Activated gamma-delta T cell treated with Interleukin-2 at 50 U/mL for 16 hours (primary cell): ENCODE measurements at regions not wholly inside any gene's neighbourhood (a gene's known extent, or its start where the extent isn't known, plus 50 kb on each side); places are given as distances from the start of the nearest gene placed in this dataset.
A peak's percentile ranks its signal among the peaks of the same experiment; 100 is the strongest.
"Not testable (repeated sequence)": the region's sequence is repeated elsewhere in the genome, so short reads cannot be mapped to it uniquely, and the experiment has no call there.

ENCODE experiments used
- DNase-seq: peaks from one replicate; pipeline ENCODE4 v3.0.0-alpha.2; 2020

- DNase-seq: no peak
Measured at GRCh38 chr17:21517538-21518293, 141.6 kb downstream of the KCNJ12 start.

GRCh38 chr17:21522755-21523336, 146.7 kb downstream of the KCNJ12 start:
- DNase-seq: no peak

- DNase-seq: no peak
Measured at GRCh38 chr17:21523497-21524210, 147.5 kb downstream of the KCNJ12 start.

- no peak for DNase-seq
Measured at GRCh38 chr17:21524211-21524591, 148.0 kb downstream of the KCNJ12 start.

GRCh38 chr17:21525464-21526130, 149.4 kb downstream of the KCNJ12 start:
- no peak for DNase-seq

- no peak for DNase-seq
Measured at GRCh38 chr17:21528031-21528695, 152.0 kb downstream of the KCNJ12 start.

- no peak for DNase-seq
Measured at GRCh38 chr17:21530311-21530710, 154.2 kb downstream of the KCNJ12 start.

- no peak for DNase-seq
Measured at GRCh38 chr17:21530841-21531240, 154.7 kb downstream of the KCNJ12 start.

- no peak for DNase-seq
Measured at GRCh38 chr17:21532763-21533385, 156.7 kb downstream of the KCNJ12 start.

GRCh38 chr17:21535686-21536375, 156.5 kb upstream of the KCNJ18 start:
- DNase-seq: no peak

- DNase-seq: no peak
Measured at GRCh38 chr17:21537302-21537701, 155.0 kb upstream of the KCNJ18 start.

- DNase-seq: no peak
Measured at GRCh38 chr17:21538615-21539014, 153.7 kb upstream of the KCNJ18 start.

- DNase-seq: no peak
Measured at GRCh38 chr17:21539146-21539545, 153.2 kb upstream of the KCNJ18 start.

- no peak for DNase-seq
Measured at GRCh38 chr17:21540502-21540901, 151.8 kb upstream of the KCNJ18 start.

GRCh38 chr17:21542070-21542469, 150.3 kb upstream of the KCNJ18 start:
- no peak for DNase-seq

- DNase-seq: no peak
Measured at GRCh38 chr17:21542991-21543390, 149.3 kb upstream of the KCNJ18 start.

- no peak for DNase-seq
Measured at GRCh38 chr17:21545064-21545463, 147.3 kb upstream of the KCNJ18 start.

- DNase-seq: no peak
Measured at GRCh38 chr17:21548236-21548635, 144.1 kb upstream of the KCNJ18 start.

- DNase-seq: no peak
Measured at GRCh38 chr17:21549107-21549687, 143.1 kb upstream of the KCNJ18 start.

GRCh38 chr17:21550031-21550430, 142.3 kb upstream of the KCNJ18 start:
- DNase-seq: not testable (repeated sequence)

- peak; percentile 76 for DNase-seq
Measured at GRCh38 chr17:21551081-21551881, 141.0 kb upstream of the KCNJ18 start.
